GM23338 (cell line): ENCODE measurements at regions not wholly inside any gene's neighbourhood (a gene's known extent, or its start where the extent isn't known, plus 50 kb on each side); places are given as distances from the start of the nearest gene placed in this dataset.

Source experiments
- ATAC-seq: fragments of 200-7000 bp; cut with Tn5 transposase; 3 replicates; pipeline ENCODE4 v1.9.1; 2020
- DNase-seq: peaks from one replicate; pipeline ENCODE4 v3.0.0-alpha.2; 2015; ENCODE audit warnings: low spot score
- H2AFZ ChIP-seq: fragments of 200-600 bp; sonication (generic); 2 replicates; pipeline ENCODE4 v1.8.0; 2016; ENCODE audit warnings: antibody characterized with exemption, mild to moderate bottlenecking, moderate library complexity
- H3F3A ChIP-seq: fragments of 200-600 bp; sonication (generic); replicated peaks from 2 replicates; pipeline ENCODE4 v1.8.0; 2017; ENCODE audit warnings: antibody characterized with exemption, mixed run types, low read depth
- H3K27ac ChIP-seq: fragments of 200-600 bp; sonication (generic); 2 replicates; pipeline ENCODE4 v1.6.1; 2016; ENCODE audit warnings: low read depth
- H3K27me3 ChIP-seq: fragments of 200-600 bp; sonication (generic); 2 replicates; pipeline ENCODE4 v1.8.0; 2016; ENCODE audit warnings: mild to moderate bottlenecking, mixed run types, moderate library complexity; ENCODE audit not compliant: insufficient read depth
- H3K36me3 ChIP-seq: fragments of 200-600 bp; sonication (generic); 2 replicates; pipeline ENCODE4 v1.8.0; 2016; ENCODE audit warnings: mild to moderate bottlenecking; ENCODE audit not compliant: insufficient read depth
- H3K4me1 ChIP-seq: fragments of 200-600 bp; sonication (generic); 2 replicates; pipeline ENCODE4 v1.8.0; 2016; ENCODE audit warnings: mild to moderate bottlenecking, moderate library complexity; ENCODE audit not compliant: insufficient read depth
- H3K4me2 ChIP-seq: fragments of 200-600 bp; sonication (generic); 2 replicates; pipeline ENCODE4 v1.7.1; 2017; ENCODE audit warnings: mixed run types
- H3K4me3 ChIP-seq: fragments of 200-600 bp; sonication (generic); 2 replicates; pipeline ENCODE4 v1.6.1; 2016; ENCODE audit warnings: mixed run types
- H3K79me2 ChIP-seq: fragments of 200-600 bp; sonication (generic); replicated peaks from 2 replicates; pipeline ENCODE4 v1.8.0; 2017; ENCODE audit warnings: mild to moderate bottlenecking; ENCODE audit not compliant: insufficient read depth
- H3K9me2 ChIP-seq: fragments of 200-600 bp; sonication (generic); 2 replicates; pipeline ENCODE4 v1.8.0; 2017; ENCODE audit not compliant: insufficient read depth
- H4K20me1 ChIP-seq: fragments of 200-600 bp; sonication (generic); replicated peaks from 2 replicates; pipeline ENCODE4 v1.8.0; 2017; ENCODE audit warnings: mild to moderate bottlenecking; ENCODE audit not compliant: insufficient read depth
- H3K27ac Mint-ChIP-seq: 2 replicates; pipeline ENCODE4 v1.8.0; 2020; ENCODE audit warnings: inconsistent platforms, mild to moderate bottlenecking, moderate library complexity, mixed read lengths
- H3K27me3 Mint-ChIP-seq: 3 replicates; pipeline ENCODE4 v1.8.0; 2022; ENCODE audit warnings: low read depth, mild to moderate bottlenecking, moderate library complexity, mixed read lengths, inconsistent platforms; ENCODE audit not compliant: insufficient read depth, poor library complexity
- H3K36me3 Mint-ChIP-seq: 3 replicates; pipeline ENCODE4 v1.8.0; 2021; ENCODE audit warnings: low read depth, mild to moderate bottlenecking, inconsistent platforms, moderate library complexity, mixed read lengths
- H3K4me1 Mint-ChIP-seq: 3 replicates; pipeline ENCODE4 v1.8.0; 2020; ENCODE audit warnings: mild to moderate bottlenecking, inconsistent platforms, mixed read lengths
- H3K4me3 Mint-ChIP-seq: 3 replicates; pipeline ENCODE4 v1.8.0; 2021; ENCODE audit warnings: moderate library complexity, mild to moderate bottlenecking, inconsistent platforms, mixed read lengths
- H3K9me3 Mint-ChIP-seq: 3 replicates; pipeline ENCODE4 v1.8.0; 2020; ENCODE audit warnings: moderate library complexity, mild to moderate bottlenecking, inconsistent platforms, mixed read lengths
- CREB1 ChIP-seq: fragments of 250-450 bp; sonication (Bioruptor Pico); IDR thresholded peaks from 2 replicates; pipeline ENCODE4 v1.5.0; 2020; ENCODE audit warnings: low read depth, mild to moderate bottlenecking, moderate library complexity
- ETS1 ChIP-seq: IDR thresholded peaks from 2 replicates; pipeline ENCODE4 v1.6.1; 2016; ENCODE audit warnings: antibody characterized with exemption
- EZH2 ChIP-seq: fragments of 200-600 bp; sonication (generic); IDR thresholded peaks from one replicate; pipeline ENCODE4 v1.8.0; 2017; ENCODE audit warnings: antibody characterized with exemption, mild to moderate bottlenecking, low read depth; ENCODE audit not compliant: unreplicated experiment
- EZH2phosphoT487 ChIP-seq: fragments of 200-600 bp; sonication (generic); IDR thresholded peaks from one replicate; pipeline ENCODE4 v1.8.1; 2018; ENCODE audit warnings: antibody characterized with exemption; ENCODE audit not compliant: unreplicated experiment
- JUNB ChIP-seq: IDR thresholded peaks from one replicate; pipeline ENCODE4 v1.6.1; 2016; ENCODE audit warnings: antibody characterized with exemption; ENCODE audit not compliant: unreplicated experiment
- NANOG ChIP-seq: IDR thresholded peaks from 2 replicates; pipeline ENCODE4 v1.6.1; 2016; ENCODE audit warnings: antibody characterized with exemption, borderline replicate concordance
- POLR2AphosphoS5 ChIP-seq: IDR thresholded peaks from 2 replicates; pipeline ENCODE4 v1.6.1; 2016; ENCODE audit warnings: antibody characterized with exemption, low read depth
- STAT1 ChIP-seq: IDR thresholded peaks from one replicate; pipeline ENCODE4 v1.6.1; 2016; ENCODE audit warnings: antibody characterized with exemption; ENCODE audit not compliant: unreplicated experiment
- ZNF114 ChIP-seq: fragments of 250-450 bp; sonication (Bioruptor Pico); IDR thresholded peaks from 2 replicates; pipeline ENCODE4 v1.5.0; 2020; ENCODE audit warnings: mild to moderate bottlenecking, moderate library complexity
- ZNF331 ChIP-seq: fragments of 250-450 bp; sonication (Bioruptor Pico); IDR thresholded peaks from 2 replicates; pipeline ENCODE4 v1.5.0; 2020; ENCODE audit warnings: low read depth, mild to moderate bottlenecking, moderate library complexity

GRCh38 chr1:214979191-214979590 lies 103.3 kb upstream of the KCNK2 start:
- H3K4me1 ChIP-seq: peaks cover 10% of the 10 kb centered on the region
- DNase-seq: no peak
- Mint-ChIP-seq H3K36me3 (peaks cover 4% of the 10 kb centered on the region; the same call in 1 of the 3 replicates), H3K27ac (no peak overlapping the region), H3K9me3 (peaks cover 4% of the 10 kb centered on the region; the same call in 1 of the 3 replicates), H3K4me3 (no peak overlapping the region), H3K27me3 (no peaks in the 10 kb centered on the region), H3K4me1 (peaks cover 16% of the 10 kb centered on the region)
- no peak for ATAC-seq
- H3K4me2 ChIP-seq: no peak overlapping the region
- H3K36me3 ChIP-seq: no peaks in the 10 kb centered on the region
- no peak overlapping the region for H2AFZ ChIP-seq
- H3K79me2 ChIP-seq: no peaks in the 10 kb centered on the region
- H3K4me3 ChIP-seq: no peak overlapping the region
- H3K9me2 ChIP-seq: peaks cover 5% of the 10 kb centered on the region; the same call in 1 of the 2 replicates
- no peaks in the 10 kb centered on the region for H4K20me1 ChIP-seq
- H3K27me3 ChIP-seq: no peaks in the 10 kb centered on the region
- no peak overlapping the region for H3K27ac ChIP-seq
- TF ChIP-seq EZH2 (no peak), ZNF331 (CRISPR knock-in tag) (no peak), STAT1 (no peak), ETS1 (no peak), NANOG (no peak), JUNB (no peak), ZNF114 (CRISPR knock-in tag) (no peak), EZH2phosphoT487 (no peak)
- no peaks in the 10 kb centered on the region for H3F3A ChIP-seq

GRCh38 chr1:214980921-214981320 lies 101.6 kb upstream of the KCNK2 start:
- DNase-seq: no peak
- Mint-ChIP-seq H3K36me3 (peaks cover 4% of the 10 kb centered on the region; the same call in 1 of the 3 replicates), H3K27me3 (no peaks in the 10 kb centered on the region), H3K4me3 (no peak overlapping the region), H3K4me1 (peaks cover 12% of the 10 kb centered on the region), H3K9me3 (peaks cover 7% of the 10 kb centered on the region; the same call in 1 of the 3 replicates), H3K27ac (no peak overlapping the region)
- no peaks in the 10 kb centered on the region for H3K27me3 ChIP-seq
- H3K4me3 ChIP-seq: no peak overlapping the region
- no peaks in the 10 kb centered on the region for H3K36me3 ChIP-seq
- no peaks in the 10 kb centered on the region for H3F3A ChIP-seq
- H3K79me2 ChIP-seq: no peaks in the 10 kb centered on the region
- H3K9me2 ChIP-seq: peaks cover 5% of the 10 kb centered on the region; the same call in 1 of the 2 replicates
- no peak overlapping the region for H3K4me2 ChIP-seq
- ATAC-seq: no peak
- H2AFZ ChIP-seq: no peak overlapping the region
- no peaks in the 10 kb centered on the region for H4K20me1 ChIP-seq
- H3K27ac ChIP-seq: no peak overlapping the region
- peaks cover 6% of the 10 kb centered on the region for H3K4me1 ChIP-seq
- TF ChIP-seq NANOG (no peak), POLR2AphosphoS5 (no peak)

- no peak overlapping the region for H3K4me2 ChIP-seq
- no peak for ATAC-seq
- H3K27ac ChIP-seq: no peak overlapping the region
- TF ChIP-seq STAT1: no peak
- no peak for TF ChIP-seq ZNF114 (CRISPR knock-in tag)
- no peak for TF ChIP-seq CREB1 (CRISPR knock-in tag)
- TF ChIP-seq ZNF331 (CRISPR knock-in tag): no peak
- no peak for TF ChIP-seq ETS1
- TF ChIP-seq POLR2AphosphoS5: no peak
- no peak for TF ChIP-seq JUNB
Measured at GRCh38 chr1:214983126-214983869, 99.2 kb upstream of the KCNK2 start.

More at GRCh38 chr1:214983126-214983869, 99.2 kb upstream of the KCNK2 start:
- no peaks in the 10 kb centered on the region for H3K4me1 Mint-ChIP-seq
- Histone ChIP-seq H3F3A (no peaks in the 10 kb centered on the region), H3K4me3 (no peak overlapping the region), H2AFZ (no peak overlapping the region), H4K20me1 (no peaks in the 10 kb centered on the region), H3K4me1 (no peaks in the 10 kb centered on the region), H3K27me3 (no peaks in the 10 kb centered on the region), H3K79me2 (no peaks in the 10 kb centered on the region), H3K36me3 (no peaks in the 10 kb centered on the region), H3K9me2 (peaks cover 5% of the 10 kb centered on the region; the same call in 1 of the 2 replicates)
- no peak for DNase-seq
- no peak overlapping the region for H3K27ac Mint-ChIP-seq
- peaks cover 8% of the 10 kb centered on the region; the same call in 1 of the 3 replicates for H3K9me3 Mint-ChIP-seq
- no peak overlapping the region for H3K4me3 Mint-ChIP-seq
- H3K27me3 Mint-ChIP-seq: no peaks in the 10 kb centered on the region
- H3K36me3 Mint-ChIP-seq: peaks cover 4% of the 10 kb centered on the region; the same call in 1 of the 3 replicates
